ENCODE measurements at regions not wholly inside any gene's neighbourhood (a gene's known extent, or its start where the extent isn't known, plus 50 kb on each side); places are given as distances from the start of the nearest gene placed in this dataset.

- TF ChIP-seq USF2 (IDR thresholded peaks at IDR 0.05; ENCODE audit: low read length): no peak
- no peak for TF ChIP-seq BRCA1 (IDR thresholded peaks at IDR 0.05; ENCODE audit: low read depth, low read length)
- no peak for TF ChIP-seq ASH2L (IDR thresholded peaks at IDR 0.05; ENCODE audit: low read length)
- TF ChIP-seq CBX8 (IDR thresholded peaks at IDR 0.05; ENCODE audit: borderline replicate concordance, low read depth, low read length): no peak
- TF ChIP-seq CREB1 (IDR thresholded peaks at IDR 0.05): no peak
- TF ChIP-seq JUN (IDR thresholded peaks at IDR 0.05; ENCODE audit: low read depth, low read length): no peak
- no peak for TF ChIP-seq ZNF274 (IDR thresholded peaks at IDR 0.05; ENCODE audit: borderline replicate concordance, extremely low read depth, low read length)
- no peak for TF ChIP-seq KDM5A (IDR thresholded peaks at IDR 0.05; ENCODE audit: low read length)
- TF ChIP-seq NANOG (IDR thresholded peaks at IDR 0.05; ENCODE audit: insufficient read depth, low read depth, low read length, poor library complexity, severe bottlenecking): no peak
These were observed 542.0 kb downstream of the DHX35 start (continued) for GRCh38 chr20:39503902-39504709.
